Epithelial cell of esophagus (primary cell): ENCODE measurements at regions not wholly inside any gene's neighbourhood (a gene's known extent, or its start where the extent isn't known, plus 50 kb on each side); places are given as distances from the start of the nearest gene placed in this dataset.

Experiments used
- DNase-seq: peaks from one replicate; pipeline ENCODE4 v3.0.0; 2010; ENCODE audit warnings: low read depth
- H3K4me3 ChIP-seq: 2 replicates; pipeline ENCODE4 v1.5.1; 2011; ENCODE audit warnings: mild to moderate bottlenecking, low read length, control low read depth
- TF ChIP-seq, protein P1 (sequence below): IDR thresholded peaks from 2 replicates; pipeline ENCODE4 v1.5.1; 2011; ENCODE audit warnings: low read depth, mild to moderate bottlenecking, low read length, control low read depth, inconsistent platforms; ENCODE audit not compliant: insufficient read depth; ENCODE audit errors: missing control alignments

DNA sequence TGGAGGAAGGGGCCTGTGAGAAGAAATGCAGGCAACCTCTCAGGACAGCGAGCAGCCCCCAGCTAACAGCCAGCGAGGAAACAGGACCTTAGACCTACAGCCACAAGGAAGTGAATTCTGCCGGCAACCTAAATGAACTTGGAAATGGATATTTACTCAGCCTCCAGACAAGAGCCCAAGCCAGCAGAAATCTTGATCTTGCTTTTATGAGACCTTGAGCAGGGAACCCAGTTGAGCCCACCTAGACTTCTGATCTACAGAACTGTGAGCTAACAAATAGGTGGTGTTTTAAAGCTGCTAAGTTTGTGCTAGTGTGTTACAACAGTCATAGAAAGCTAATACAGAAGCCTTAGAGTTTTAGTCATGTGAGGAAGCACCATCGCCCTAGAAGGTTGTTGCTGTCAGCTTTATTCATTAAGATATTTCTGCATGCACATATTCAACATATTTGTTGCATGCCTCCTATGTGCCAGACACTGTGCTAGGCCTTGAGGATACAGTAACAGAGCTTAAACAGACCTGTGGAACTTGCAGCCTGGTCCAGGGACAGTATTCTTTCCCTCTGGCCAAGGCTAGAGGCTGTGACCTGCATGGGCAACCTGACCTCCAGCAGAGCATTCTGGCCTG lies 50.3 kb downstream of the NALF2 start:
- TF ChIP-seq, protein P1, sequence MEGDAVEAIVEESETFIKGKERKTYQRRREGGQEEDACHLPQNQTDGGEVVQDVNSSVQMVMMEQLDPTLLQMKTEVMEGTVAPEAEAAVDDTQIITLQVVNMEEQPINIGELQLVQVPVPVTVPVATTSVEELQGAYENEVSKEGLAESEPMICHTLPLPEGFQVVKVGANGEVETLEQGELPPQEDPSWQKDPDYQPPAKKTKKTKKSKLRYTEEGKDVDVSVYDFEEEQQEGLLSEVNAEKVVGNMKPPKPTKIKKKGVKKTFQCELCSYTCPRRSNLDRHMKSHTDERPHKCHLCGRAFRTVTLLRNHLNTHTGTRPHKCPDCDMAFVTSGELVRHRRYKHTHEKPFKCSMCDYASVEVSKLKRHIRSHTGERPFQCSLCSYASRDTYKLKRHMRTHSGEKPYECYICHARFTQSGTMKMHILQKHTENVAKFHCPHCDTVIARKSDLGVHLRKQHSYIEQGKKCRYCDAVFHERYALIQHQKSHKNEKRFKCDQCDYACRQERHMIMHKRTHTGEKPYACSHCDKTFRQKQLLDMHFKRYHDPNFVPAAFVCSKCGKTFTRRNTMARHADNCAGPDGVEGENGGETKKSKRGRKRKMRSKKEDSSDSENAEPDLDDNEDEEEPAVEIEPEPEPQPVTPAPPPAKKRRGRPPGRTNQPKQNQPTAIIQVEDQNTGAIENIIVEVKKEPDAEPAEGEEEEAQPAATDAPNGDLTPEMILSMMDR, result no peak
- DNase-seq, result no peak
- no peak overlapping the region for H3K4me3 ChIP-seq

DNA sequence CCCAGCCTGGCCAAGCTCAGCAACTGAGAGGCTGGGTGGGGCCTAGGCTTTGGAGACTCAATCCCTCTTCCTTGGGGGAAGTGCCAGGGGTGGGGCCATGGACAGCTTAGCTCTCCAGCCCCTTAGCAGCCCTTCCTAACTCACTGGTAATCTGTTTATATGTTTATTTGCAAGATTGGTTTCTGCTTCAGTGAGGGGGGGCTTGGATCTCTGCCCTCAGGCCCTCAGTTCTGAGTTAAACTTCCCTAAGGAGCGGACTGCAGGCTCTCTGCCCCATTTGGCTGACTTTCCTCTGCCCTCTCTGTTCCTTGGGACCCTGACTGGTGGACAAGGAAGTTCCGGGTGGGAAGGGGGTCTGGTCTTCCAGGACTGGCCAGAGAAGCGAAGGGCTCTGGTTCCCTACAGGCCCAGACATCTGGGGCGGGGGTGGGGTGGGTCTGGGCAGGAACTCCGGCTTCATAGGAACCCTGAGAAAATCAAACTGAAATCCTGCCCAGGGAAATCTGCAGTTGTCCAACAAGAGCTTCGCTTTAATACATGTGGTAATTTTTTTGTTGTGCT lies 51.4 kb downstream of the NALF2 start:
- TF ChIP-seq, protein P1, result no peak
- no peak for DNase-seq
- no peak overlapping the region for H3K4me3 ChIP-seq

DNA sequence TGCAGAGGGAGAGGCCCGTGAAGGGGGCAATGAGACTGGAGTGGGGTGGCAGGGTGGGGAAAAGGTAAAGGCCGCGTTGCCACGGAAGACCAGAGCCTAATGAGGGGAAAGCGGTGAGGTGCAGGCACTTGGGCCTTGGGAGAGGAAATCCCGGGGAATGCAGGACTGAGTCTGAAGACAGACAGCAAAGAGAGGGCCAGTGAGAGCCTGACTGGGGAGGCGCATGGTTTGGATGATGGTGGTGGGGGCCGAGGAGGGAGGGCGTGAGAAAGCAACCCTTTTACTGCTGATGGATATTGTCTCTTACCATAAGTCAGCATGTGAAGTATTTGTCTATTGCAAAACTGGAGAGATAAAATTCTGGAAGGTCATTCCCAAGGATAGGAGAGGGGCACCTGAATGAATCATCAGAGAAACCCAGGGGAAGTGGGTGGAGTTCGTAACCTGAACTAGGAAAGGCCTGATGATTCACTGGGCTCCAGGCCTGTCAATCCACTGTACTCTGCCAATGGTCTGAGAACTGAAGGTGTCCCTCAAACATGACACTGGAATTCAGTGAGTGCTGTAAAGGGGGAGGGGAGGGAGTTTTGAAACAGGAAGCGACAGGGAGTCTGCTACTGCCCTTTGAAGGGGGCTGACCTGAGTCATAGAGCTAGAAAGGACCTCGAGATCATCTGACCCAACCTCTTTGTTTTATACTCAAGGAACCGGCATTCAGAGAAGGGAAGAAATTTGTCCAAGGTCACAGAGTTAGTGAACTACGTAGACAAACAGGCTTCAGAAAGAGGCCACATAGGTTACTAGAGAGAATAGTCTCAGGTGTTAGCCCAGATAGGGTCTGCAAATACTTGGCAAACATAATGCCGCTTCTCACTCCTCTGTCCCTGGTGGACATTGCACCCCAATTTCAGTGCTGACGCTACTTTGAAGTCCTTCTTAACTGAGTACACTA lies 52.2 kb downstream of the NALF2 start:
- TF ChIP-seq, protein P1, result no peak
- no peak overlapping the region for H3K4me3 ChIP-seq
- DNase-seq, result peak; percentile 58

DNA sequence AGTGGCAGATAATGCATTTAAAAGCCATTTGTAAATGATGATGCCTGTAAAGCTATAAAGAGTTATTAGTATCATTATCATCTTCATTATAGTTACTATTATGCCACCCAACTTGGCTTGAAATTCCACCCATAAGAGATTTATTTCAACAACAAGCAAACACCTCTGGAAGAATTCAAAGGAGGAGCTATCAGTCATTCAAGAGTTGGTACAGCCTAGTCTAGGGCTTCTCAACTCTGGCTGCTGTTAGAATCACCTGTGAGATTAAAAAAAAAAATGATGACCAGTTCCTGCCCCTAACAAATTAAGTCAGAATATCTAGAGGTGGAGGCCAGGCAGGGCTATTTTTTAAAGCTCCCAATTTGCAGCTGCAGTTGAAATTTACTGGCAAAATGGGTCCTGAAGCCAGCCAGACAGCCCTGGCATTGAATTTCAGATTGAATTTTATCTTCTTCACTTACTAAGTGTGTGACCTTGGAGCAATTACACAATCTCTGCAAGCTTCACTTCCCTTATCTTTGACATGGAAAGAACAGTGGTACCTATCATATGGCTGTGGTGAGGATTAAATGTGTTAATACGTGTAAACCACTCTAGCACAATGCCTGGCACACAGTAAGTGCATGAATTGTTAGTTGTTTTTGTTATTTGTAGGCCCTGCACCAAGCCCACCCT lies 52.9 kb upstream of the EDA start:
- DNase-seq, result no peak
- TF ChIP-seq, protein P1, result no peak
- no peak overlapping the region for H3K4me3 ChIP-seq

DNA sequence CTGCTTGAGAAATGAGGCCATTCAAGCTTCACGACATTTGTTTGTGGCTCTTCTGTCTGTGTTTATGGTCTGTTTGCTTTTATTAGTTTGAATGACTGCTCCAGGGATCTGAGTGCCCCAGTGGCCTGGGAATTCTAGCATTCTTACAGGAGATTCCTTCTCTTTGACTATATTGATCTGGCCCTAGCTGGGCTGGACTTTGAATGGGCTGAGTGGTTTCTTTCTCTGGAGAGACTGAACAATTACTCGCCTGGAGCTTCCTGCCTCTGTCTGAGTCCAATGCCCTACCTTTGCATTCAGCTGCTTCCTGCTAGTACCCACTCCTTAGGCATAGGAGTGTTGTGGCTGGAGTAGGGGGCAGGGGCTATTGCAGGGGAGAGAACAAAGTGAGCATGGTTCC lies 51.2 kb upstream of the EDA start:
- TF ChIP-seq, protein P1, result no peak
- H3K4me3 ChIP-seq, result no peak overlapping the region
- no peak for DNase-seq

DNA sequence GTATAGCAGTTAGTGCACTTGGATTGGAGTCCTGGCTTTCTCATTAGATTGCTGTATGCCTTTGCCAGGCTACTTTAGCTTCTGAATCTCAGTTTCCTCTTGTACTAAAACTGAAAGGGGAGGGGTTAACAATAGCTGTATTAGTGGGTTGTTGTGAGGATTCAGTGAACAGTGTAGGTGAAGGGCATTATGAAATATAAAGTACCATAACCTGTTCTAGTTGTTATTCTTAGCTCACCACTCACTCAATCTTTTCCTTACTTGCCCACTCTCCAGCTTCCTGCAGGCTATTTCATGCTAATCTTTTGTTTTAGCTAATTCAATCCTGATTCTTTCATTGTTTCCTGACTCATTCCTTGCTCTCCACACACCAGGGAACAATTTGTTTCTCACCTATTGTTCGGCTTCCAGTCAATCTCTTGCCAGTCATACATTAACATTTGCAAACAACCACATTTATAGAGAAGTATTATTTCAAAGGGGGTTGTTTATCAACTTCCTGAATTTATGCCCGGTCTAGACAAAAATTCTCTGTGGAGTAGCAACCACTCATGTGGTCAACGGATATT lies 50.6 kb upstream of the EDA start:
- TF ChIP-seq, protein P1, result no peak
- H3K4me3 ChIP-seq, result no peak overlapping the region
- DNase-seq, result peak; percentile 41
